ENCODE measurements at regions not wholly inside any gene's neighbourhood (a gene's known extent, or its start where the extent isn't known, plus 50 kb on each side); places are given as distances from the start of the nearest gene placed in this dataset.

DNA sequence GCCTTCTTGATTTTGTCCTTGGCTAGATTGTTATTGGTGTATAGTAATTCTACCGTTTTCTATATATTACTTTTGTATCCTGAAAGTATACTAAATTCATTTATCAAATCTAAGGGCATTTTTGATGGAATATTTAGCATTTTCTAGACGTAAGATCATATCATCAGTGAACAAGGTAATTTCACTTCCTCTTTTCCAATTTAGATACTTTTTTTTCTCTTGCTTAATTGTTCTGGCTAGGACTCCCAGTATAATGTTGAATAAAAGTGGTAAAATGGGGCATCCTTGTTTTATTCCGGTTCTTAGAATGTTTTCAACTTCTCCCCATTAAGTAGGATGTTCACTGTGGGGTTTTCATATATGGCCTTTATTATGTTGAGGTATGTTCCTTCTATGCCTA lies 260.7 kb downstream of the POLR1F start:
- no peak for DNase-seq (ENCODE audit: low spot score)
- Mint-ChIP-seq H3K36me3 (no peaks in the 10 kb centered on the region), H3K27ac (no peak overlapping the region), H3K4me1 (no peaks in the 10 kb centered on the region), H3K9me3 (no peaks in the 10 kb centered on the region; the same call in 1 of the 2 replicates), H3K27me3 (ENCODE audit: low read depth) (no peaks in the 10 kb centered on the region), H3K4me3 (no peak overlapping the region)
- ChIA-PET CTCF (interaction anchor here (0.9 kb wide), 1 partner anchor 326 kb away, joined by 3 read pairs; no protein-coding TSS in a partner anchor), POLR2A (no interaction called here)
- TF ChIP-seq ZNF219 (CRISPR knock-in tag; IDR thresholded peaks at IDR 0.05; ENCODE audit: borderline replicate concordance): no peak
- no peak for TF ChIP-seq CBFB (CRISPR knock-in tag; IDR thresholded peaks at IDR 0.05; ENCODE audit: low read depth)
- TF ChIP-seq, protein P1, sequence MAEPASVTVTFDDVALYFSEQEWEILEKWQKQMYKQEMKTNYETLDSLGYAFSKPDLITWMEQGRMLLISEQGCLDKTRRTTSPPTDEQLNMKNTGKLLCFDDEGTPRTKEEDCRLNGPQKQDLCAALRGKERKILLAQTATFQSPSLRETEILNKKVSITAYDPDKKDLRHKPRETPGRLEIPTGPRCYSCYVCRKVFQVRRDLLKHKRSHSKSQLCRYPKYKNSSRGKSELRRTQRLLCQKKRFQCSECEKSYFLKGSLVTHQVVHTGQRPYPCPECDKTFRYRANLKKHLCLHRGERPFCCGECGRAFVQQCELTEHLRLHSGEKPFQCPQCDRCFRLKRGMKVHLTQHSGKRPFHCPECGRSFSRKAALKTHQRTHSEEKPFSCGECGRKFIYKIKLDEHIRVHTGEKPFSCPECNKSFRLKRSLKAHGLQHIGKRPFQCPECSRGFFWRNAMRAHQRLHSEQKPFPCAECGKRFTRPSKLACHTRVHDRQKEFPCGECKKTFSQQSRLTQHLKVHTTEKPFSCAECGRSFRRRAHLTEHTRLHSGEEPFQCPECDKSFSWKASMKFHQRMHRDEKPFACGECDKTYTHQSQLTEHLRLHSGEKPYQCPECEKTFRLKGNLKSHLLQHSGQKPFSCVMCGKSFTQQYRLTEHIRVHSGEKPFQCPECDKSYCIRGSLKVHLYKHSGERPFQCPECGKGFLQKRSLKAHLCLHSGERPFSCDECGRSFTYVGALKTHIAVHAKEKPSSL (CRISPR knock-in tag; conservative IDR thresholded peaks at IDR 0.05): no peak
- TF ChIP-seq KAT7 (CRISPR knock-in tag; IDR thresholded peaks at IDR 0.05; ENCODE audit: borderline replicate concordance): no peak
- no peak for TF ChIP-seq ZNF121 (CRISPR knock-in tag; IDR thresholded peaks at IDR 0.05)
- TF ChIP-seq, protein P2, sequence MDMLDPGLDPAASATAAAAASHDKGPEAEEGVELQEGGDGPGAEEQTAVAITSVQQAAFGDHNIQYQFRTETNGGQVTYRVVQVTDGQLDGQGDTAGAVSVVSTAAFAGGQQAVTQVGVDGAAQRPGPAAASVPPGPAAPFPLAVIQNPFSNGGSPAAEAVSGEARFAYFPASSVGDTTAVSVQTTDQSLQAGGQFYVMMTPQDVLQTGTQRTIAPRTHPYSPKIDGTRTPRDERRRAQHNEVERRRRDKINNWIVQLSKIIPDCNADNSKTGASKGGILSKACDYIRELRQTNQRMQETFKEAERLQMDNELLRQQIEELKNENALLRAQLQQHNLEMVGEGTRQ (CRISPR knock-in tag; IDR thresholded peaks at IDR 0.05): no peak
- TF ChIP-seq, protein P3, sequence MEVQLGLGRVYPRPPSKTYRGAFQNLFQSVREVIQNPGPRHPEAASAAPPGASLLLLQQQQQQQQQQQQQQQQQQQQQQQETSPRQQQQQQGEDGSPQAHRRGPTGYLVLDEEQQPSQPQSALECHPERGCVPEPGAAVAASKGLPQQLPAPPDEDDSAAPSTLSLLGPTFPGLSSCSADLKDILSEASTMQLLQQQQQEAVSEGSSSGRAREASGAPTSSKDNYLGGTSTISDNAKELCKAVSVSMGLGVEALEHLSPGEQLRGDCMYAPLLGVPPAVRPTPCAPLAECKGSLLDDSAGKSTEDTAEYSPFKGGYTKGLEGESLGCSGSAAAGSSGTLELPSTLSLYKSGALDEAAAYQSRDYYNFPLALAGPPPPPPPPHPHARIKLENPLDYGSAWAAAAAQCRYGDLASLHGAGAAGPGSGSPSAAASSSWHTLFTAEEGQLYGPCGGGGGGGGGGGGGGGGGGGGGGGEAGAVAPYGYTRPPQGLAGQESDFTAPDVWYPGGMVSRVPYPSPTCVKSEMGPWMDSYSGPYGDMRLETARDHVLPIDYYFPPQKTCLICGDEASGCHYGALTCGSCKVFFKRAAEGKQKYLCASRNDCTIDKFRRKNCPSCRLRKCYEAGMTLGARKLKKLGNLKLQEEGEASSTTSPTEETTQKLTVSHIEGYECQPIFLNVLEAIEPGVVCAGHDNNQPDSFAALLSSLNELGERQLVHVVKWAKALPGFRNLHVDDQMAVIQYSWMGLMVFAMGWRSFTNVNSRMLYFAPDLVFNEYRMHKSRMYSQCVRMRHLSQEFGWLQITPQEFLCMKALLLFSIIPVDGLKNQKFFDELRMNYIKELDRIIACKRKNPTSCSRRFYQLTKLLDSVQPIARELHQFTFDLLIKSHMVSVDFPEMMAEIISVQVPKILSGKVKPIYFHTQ (CRISPR knock-in tag; IDR thresholded peaks at IDR 0.05): no peak
- TF ChIP-seq, protein P4, sequence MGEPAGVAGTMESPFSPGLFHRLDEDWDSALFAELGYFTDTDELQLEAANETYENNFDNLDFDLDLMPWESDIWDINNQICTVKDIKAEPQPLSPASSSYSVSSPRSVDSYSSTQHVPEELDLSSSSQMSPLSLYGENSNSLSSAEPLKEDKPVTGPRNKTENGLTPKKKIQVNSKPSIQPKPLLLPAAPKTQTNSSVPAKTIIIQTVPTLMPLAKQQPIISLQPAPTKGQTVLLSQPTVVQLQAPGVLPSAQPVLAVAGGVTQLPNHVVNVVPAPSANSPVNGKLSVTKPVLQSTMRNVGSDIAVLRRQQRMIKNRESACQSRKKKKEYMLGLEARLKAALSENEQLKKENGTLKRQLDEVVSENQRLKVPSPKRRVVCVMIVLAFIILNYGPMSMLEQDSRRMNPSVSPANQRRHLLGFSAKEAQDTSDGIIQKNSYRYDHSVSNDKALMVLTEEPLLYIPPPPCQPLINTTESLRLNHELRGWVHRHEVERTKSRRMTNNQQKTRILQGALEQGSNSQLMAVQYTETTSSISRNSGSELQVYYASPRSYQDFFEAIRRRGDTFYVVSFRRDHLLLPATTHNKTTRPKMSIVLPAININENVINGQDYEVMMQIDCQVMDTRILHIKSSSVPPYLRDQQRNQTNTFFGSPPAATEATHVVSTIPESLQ (CRISPR knock-in tag; IDR thresholded peaks at IDR 0.05): no peak
- no peak for TF ChIP-seq NFYB (CRISPR knock-in tag; conservative IDR thresholded peaks at IDR 0.05; ENCODE audit: low read depth)
- no peak for TF ChIP-seq ZNF138 (CRISPR knock-in tag; conservative IDR thresholded peaks at IDR 0.05)
- TF ChIP-seq, protein P5, sequence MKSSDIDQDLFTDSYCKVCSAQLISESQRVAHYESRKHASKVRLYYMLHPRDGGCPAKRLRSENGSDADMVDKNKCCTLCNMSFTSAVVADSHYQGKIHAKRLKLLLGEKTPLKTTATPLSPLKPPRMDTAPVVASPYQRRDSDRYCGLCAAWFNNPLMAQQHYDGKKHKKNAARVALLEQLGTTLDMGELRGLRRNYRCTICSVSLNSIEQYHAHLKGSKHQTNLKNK (CRISPR knock-in tag; IDR thresholded peaks at IDR 0.05): no peak
- TF ChIP-seq, protein P6, sequence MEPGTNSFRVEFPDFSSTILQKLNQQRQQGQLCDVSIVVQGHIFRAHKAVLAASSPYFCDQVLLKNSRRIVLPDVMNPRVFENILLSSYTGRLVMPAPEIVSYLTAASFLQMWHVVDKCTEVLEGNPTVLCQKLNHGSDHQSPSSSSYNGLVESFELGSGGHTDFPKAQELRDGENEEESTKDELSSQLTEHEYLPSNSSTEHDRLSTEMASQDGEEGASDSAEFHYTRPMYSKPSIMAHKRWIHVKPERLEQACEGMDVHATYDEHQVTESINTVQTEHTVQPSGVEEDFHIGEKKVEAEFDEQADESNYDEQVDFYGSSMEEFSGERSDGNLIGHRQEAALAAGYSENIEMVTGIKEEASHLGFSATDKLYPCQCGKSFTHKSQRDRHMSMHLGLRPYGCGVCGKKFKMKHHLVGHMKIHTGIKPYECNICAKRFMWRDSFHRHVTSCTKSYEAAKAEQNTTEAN (CRISPR knock-in tag; IDR thresholded peaks at IDR 0.05): no peak
- TF ChIP-seq, protein P7, sequence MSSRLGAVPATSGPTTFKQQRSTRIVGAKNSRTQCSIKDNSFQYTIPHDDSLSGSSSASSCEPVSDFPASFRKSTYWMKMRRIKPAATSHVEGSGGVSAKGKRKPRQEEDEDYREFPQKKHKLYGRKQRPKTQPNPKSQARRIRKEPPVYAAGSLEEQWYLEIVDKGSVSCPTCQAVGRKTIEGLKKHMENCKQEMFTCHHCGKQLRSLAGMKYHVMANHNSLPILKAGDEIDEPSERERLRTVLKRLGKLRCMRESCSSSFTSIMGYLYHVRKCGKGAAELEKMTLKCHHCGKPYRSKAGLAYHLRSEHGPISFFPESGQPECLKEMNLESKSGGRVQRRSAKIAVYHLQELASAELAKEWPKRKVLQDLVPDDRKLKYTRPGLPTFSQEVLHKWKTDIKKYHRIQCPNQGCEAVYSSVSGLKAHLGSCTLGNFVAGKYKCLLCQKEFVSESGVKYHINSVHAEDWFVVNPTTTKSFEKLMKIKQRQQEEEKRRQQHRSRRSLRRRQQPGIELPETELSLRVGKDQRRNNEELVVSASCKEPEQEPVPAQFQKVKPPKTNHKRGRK (CRISPR knock-in tag; IDR thresholded peaks at IDR 0.05; ENCODE audit: borderline replicate concordance): no peak
- TF ChIP-seq, protein P8, sequence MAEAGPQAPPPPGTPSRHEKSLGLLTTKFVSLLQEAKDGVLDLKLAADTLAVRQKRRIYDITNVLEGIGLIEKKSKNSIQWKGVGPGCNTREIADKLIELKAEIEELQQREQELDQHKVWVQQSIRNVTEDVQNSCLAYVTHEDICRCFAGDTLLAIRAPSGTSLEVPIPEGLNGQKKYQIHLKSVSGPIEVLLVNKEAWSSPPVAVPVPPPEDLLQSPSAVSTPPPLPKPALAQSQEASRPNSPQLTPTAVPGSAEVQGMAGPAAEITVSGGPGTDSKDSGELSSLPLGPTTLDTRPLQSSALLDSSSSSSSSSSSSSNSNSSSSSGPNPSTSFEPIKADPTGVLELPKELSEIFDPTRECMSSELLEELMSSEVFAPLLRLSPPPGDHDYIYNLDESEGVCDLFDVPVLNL (CRISPR knock-in tag; IDR thresholded peaks at IDR 0.05; ENCODE audit: borderline replicate concordance, low read depth): no peak
- no peak for TF ChIP-seq TEAD4 (CRISPR knock-in tag; IDR thresholded peaks at IDR 0.05)
- no peak for TF ChIP-seq SMAD4 (CRISPR knock-in tag; IDR thresholded peaks at IDR 0.05)
- no peak for ATAC-seq
